Panc1 (cell line): ENCODE measurements at regions not wholly inside any gene's neighbourhood (a gene's known extent, or its start where the extent isn't known, plus 50 kb on each side); places are given as distances from the start of the nearest gene placed in this dataset.

Source experiments
- TCF7L2 ChIP-seq: IDR thresholded peaks from 2 replicates; pipeline ENCODE4 v1.6.1; 2011; ENCODE audit warnings: mild to moderate bottlenecking, low read depth, low read length, inconsistent platforms
- TF ChIP-seq, protein P1 (sequence below): fragments of 450-650 bp; IDR thresholded peaks from 2 replicates; pipeline ENCODE4 v1.5.1; 2017; ENCODE audit warnings: mild to moderate bottlenecking

DNA sequence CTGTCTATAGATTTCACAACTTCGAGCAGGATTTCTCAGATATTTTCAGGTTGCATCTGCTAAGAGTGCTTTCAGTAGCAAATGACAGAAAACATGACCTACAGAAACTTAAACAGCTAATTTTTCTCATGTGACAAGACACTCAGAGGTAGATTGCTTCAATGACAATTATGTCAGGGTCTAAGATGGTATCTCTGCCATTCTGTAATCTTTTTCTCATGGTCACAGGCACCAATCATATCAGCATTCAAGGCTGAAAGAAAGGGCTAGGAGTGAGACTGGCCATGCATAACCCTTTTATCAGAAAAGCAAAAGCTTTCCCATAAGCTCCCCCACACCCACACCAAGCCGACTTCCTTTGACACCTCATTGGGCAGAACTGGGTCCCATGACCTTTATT is 450.5 kb upstream of the FAR2 start:
- TF ChIP-seq, protein P1, sequence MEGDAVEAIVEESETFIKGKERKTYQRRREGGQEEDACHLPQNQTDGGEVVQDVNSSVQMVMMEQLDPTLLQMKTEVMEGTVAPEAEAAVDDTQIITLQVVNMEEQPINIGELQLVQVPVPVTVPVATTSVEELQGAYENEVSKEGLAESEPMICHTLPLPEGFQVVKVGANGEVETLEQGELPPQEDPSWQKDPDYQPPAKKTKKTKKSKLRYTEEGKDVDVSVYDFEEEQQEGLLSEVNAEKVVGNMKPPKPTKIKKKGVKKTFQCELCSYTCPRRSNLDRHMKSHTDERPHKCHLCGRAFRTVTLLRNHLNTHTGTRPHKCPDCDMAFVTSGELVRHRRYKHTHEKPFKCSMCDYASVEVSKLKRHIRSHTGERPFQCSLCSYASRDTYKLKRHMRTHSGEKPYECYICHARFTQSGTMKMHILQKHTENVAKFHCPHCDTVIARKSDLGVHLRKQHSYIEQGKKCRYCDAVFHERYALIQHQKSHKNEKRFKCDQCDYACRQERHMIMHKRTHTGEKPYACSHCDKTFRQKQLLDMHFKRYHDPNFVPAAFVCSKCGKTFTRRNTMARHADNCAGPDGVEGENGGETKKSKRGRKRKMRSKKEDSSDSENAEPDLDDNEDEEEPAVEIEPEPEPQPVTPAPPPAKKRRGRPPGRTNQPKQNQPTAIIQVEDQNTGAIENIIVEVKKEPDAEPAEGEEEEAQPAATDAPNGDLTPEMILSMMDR, result no peak
- TF ChIP-seq TCF7L2, result no peak
